AG04449 (cell line): ENCODE measurements at regions not wholly inside any gene's neighbourhood (a gene's known extent, or its start where the extent isn't known, plus 50 kb on each side); places are given as distances from the start of the nearest gene placed in this dataset.

ENCODE experiments used
- CTCF ChIA-PET: fragments of 350-600 bp; formaldehyde crosslinking; extraction: SDS; loops from one replicate; lab custom pipeline; 2021; ENCODE audit warnings: antibody characterized with exemption; lab: Yijun Ruan, JAX
- POLR2A ChIA-PET: fragments of 400-600, 350-600 bp; formaldehyde crosslinking; extraction: SDS; loops from one replicate; lab custom pipeline; 2020; ENCODE audit warnings: antibody characterized with exemption, inconsistent platforms; lab: Yijun Ruan, JAX
- DNase-seq: peaks from one replicate; pipeline ENCODE4 v3.0.0-alpha.2; 2010; ENCODE audit warnings: low read depth, low spot score
- H3K4me3 ChIP-seq: 2 replicates; pipeline ENCODE4 v1.5.1; 2011; ENCODE audit warnings: low read depth, mild to moderate bottlenecking, control low read depth, low read length
- CTCF ChIP-seq: IDR thresholded peaks from one replicate; pipeline ENCODE4 v1.5.1; 2011; ENCODE audit warnings: mild to moderate bottlenecking, moderate library complexity, low read length, control low read depth, inconsistent platforms; ENCODE audit not compliant: insufficient read depth; ENCODE audit errors: missing control alignments

GRCh38 chr13:89910166-89910565 is 1437.3 kb upstream of the MIR17HG start:
- ChIA-PET POLR2A (no interaction called here), CTCF (no interaction called here)

GRCh38 chr13:89916551-89916950 is 1430.9 kb upstream of the MIR17HG start:
- DNase-seq: no peak
- TF ChIP-seq CTCF: no peak
- H3K4me3 ChIP-seq: no peak overlapping the region
- ChIA-PET POLR2A (no interaction called here), CTCF (no interaction called here)

More at GRCh38 chr13:89910166-89910565, 1437.3 kb upstream of the MIR17HG start:
- no peak for TF ChIP-seq CTCF
- no peak overlapping the region for H3K4me3 ChIP-seq
- DNase-seq: no peak

GRCh38 chr13:89920461-89920860 is 1427.0 kb upstream of the MIR17HG start:
- POLR2A ChIA-PET: no interaction called here
- CTCF ChIA-PET: no interaction called here
- no peak for TF ChIP-seq CTCF
- H3K4me3 ChIP-seq: no peak overlapping the region
- no peak for DNase-seq

DNA sequence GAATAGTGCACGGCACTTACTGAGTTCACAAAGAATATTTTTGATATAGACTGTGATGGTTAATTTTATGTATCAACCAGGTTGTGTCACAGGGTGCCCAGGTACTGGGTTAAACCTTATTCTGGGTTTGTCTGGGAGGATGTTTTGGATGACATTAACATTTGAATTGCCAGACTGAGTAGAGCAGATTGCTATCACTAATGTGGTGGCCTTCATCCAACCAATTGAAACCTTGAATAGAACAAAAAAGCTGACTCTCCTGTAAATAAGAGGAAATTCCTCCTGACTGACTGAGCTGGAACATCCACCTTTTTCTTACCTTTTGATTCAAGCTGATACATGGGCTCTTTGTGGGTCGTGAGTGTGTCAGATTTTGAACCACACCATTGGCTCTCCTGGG is 1424.4 kb upstream of the MIR17HG start:
- POLR2A ChIA-PET: no interaction called here
- CTCF ChIA-PET: no interaction called here
- TF ChIP-seq CTCF: no peak
- no peak for DNase-seq
- no peak overlapping the region for H3K4me3 ChIP-seq

GRCh38 chr13:89923736-89924135 is 1423.8 kb upstream of the MIR17HG start:
- no peak overlapping the region for H3K4me3 ChIP-seq
- ChIA-PET POLR2A (no interaction called here), CTCF (no interaction called here)
- no peak for TF ChIP-seq CTCF
- no peak for DNase-seq

GRCh38 chr13:89925107-89925506 is 1422.4 kb upstream of the MIR17HG start:
- POLR2A ChIA-PET: no interaction called here
- DNase-seq: no peak
- TF ChIP-seq CTCF: no peak
- CTCF ChIA-PET: no interaction called here
- H3K4me3 ChIP-seq: no peak overlapping the region
